ENCODE measurements at regions not wholly inside any gene's neighbourhood (a gene's known extent, or its start where the extent isn't known, plus 50 kb on each side); places are given as distances from the start of the nearest gene placed in this dataset.

- no peak overlapping the region for H3K4me3 ChIP-seq
- 87 to 91% methylated on average over 3 of the region's 3 CpGs for WGBS, 2 donors
- H3K4me1 ChIP-seq = peaks cover 0 to 17% (median 0%) of the 10 kb centered on the region in 4 donors
- TF ChIP-seq EP300 (IDR thresholded peaks at IDR 0.05) (no peak), POLR2A (IDR thresholded peaks at IDR 0.05) (no peak), CTCF (IDR thresholded peaks at IDR 0.05) (no peak)
- H3K27ac ChIP-seq = peak overlapping the region in 1 of 4 donors; percentile 9
- no peaks in the 10 kb centered on the region for H3K9me3 ChIP-seq
- no peak for DNase-seq (ENCODE audit: low spot score in 2 of 2)
- no peaks in the 10 kb centered on the region for H3K36me3 ChIP-seq
- no peaks in the 10 kb centered on the region for H3K27me3 ChIP-seq
Measured at GRCh38 chr20:58162986-58163385, 65.5 kb downstream of the ANKRD60 start.

GRCh38 chr20:58161192-58161591 lies 67.3 kb downstream of the ANKRD60 start:
- no peak for DNase-seq (ENCODE audit: low spot score in 2 of 2)
- no peak for TF ChIP-seq EP300 (IDR thresholded peaks at IDR 0.05)
- no peak for TF ChIP-seq CTCF (IDR thresholded peaks at IDR 0.05)
- Histone ChIP-seq H3K4me3 (no peak overlapping the region), H3K27ac (peak overlapping the region; percentile 51 to 86 (median 78)), H3K36me3 (no peaks in the 10 kb centered on the region), H3K27me3 (no peaks in the 10 kb centered on the region), H3K9me3 (no peaks in the 10 kb centered on the region), H3K4me1 (peaks cover 0 to 17% (median 0%) of the 10 kb centered on the region in 4 donors)
- 89 to 90% methylated on average over 2 of the region's 2 CpGs for WGBS, 2 donors

GRCh38 chr20:58160451-58161061 lies 67.9 kb downstream of the ANKRD60 start:
- Histone ChIP-seq H3K27me3 (no peaks in the 10 kb centered on the region), H3K4me1 (peaks cover 0 to 17% (median 0%) of the 10 kb centered on the region in 4 donors), H3K4me3 (no peak overlapping the region), H3K36me3 (no peaks in the 10 kb centered on the region), H3K9me3 (no peaks in the 10 kb centered on the region), H3K27ac (peak overlapping the region in 3 of 4 donors; percentile 33 to 86 (median 83))
- DNase-seq (ENCODE audit: low spot score in 2 of 2) = peak; percentile 50 to 71
- 62 to 66% methylated on average over 11 to 17 of the region's 17 CpGs for WGBS, 2 donors
- TF ChIP-seq EP300 (IDR thresholded peaks at IDR 0.05) (peak in 1 of 2 donors; percentile 73), CTCF (IDR thresholded peaks at IDR 0.05) (no peak), POLR2A (IDR thresholded peaks at IDR 0.05) (peak in 1 of 2 donors; percentile 23)

GRCh38 chr20:58155148-58155925 lies 73.1 kb downstream of the ANKRD60 start:
- Histone ChIP-seq H3K4me3 (no peak overlapping the region), H3K9me3 (no peaks in the 10 kb centered on the region), H3K36me3 (no peaks in the 10 kb centered on the region), H3K4me1 (peaks cover 0 to 10% (median 0%) of the 10 kb centered on the region in 4 donors), H3K27me3 (peaks cover 0 to 8% of the 10 kb centered on the region in 2 donors), H3K27ac (no peak overlapping the region)
- DNase-seq (ENCODE audit: low spot score in 2 of 2) = no peak
- no peak for TF ChIP-seq EP300 (IDR thresholded peaks at IDR 0.05)
- TF ChIP-seq POLR2A (IDR thresholded peaks at IDR 0.05) = no peak
- no peak for TF ChIP-seq CTCF (IDR thresholded peaks at IDR 0.05)
- 81 to 82% methylated on average over 13 of the region's 13 CpGs for WGBS, 2 donors

GRCh38 chr20:58154113-58154512 lies 74.3 kb downstream of the ANKRD60 start:
- Histone ChIP-seq H3K27ac (no peak overlapping the region), H3K36me3 (no peaks in the 10 kb centered on the region), H3K4me3 (no peak overlapping the region), H3K9me3 (no peaks in the 10 kb centered on the region), H3K4me1 (peaks cover 0 to 7% (median 0%) of the 10 kb centered on the region in 4 donors), H3K27me3 (peaks cover 0 to 12% of the 10 kb centered on the region in 2 donors)
- 92 to 95% methylated on average over 1 of the region's 1 CpG for WGBS, 2 donors
- no peak for TF ChIP-seq CTCF (IDR thresholded peaks at IDR 0.05)
- no peak for TF ChIP-seq EP300 (IDR thresholded peaks at IDR 0.05)
- TF ChIP-seq POLR2A (IDR thresholded peaks at IDR 0.05) = no peak
- DNase-seq (ENCODE audit: low spot score in 2 of 2) = no peak

Measured in tibial nerve (tissue), 4 donors.